ENCODE measurements at regions not wholly inside any gene's neighbourhood (a gene's known extent, or its start where the extent isn't known, plus 50 kb on each side); places are given as distances from the start of the nearest gene placed in this dataset.

DNA sequence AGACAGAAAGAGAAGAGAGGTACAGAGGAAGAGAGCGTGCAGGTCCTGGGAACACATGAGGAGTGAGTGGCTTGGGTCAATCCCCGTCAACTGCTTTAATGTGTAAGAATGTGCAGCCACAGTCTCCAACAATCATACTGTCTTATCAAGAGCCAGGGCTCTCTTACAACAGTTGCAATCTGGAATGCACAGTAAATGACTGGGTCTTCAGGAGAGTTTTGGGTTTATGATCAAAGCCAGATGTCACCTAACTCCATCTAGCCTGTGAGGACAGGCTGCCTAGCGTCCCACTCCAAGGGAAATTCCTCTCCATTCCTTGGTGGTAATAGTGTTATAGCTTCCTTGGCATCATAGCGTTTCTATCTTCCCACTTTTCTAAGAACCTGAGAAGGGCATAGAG, 75.0 kb upstream of the TRIO start:
- Histone ChIP-seq H3K4me1 (ENCODE audit: control insufficient read depth, insufficient read depth, low read length) (no peaks in the 10 kb centered on the region), H3K9me3 (replicated peaks; ENCODE audit: control insufficient read depth, insufficient read depth, low read length) (no peaks in the 10 kb centered on the region), H3K4me2 (ENCODE audit: control insufficient read depth, insufficient read depth) (no peak overlapping the region), H3K27ac (ENCODE audit: control insufficient read depth, insufficient read depth) (no peak overlapping the region), H3K79me2 (ENCODE audit: control insufficient read depth, insufficient read depth, low read length) (no peaks in the 10 kb centered on the region), H2AFZ (ENCODE audit: control insufficient read depth, low read depth, low read length) (no peak overlapping the region), H4K20me1 (ENCODE audit: control insufficient read depth, insufficient read depth) (no peaks in the 10 kb centered on the region), H3K36me3 (ENCODE audit: control insufficient read depth in 2 of 2, insufficient read depth in 2 of 2, low read length in 1 of 2) (no peaks in the 10 kb centered on the region), H3K9ac (ENCODE audit: control insufficient read depth, insufficient read depth, low read length) (no peak overlapping the region), H3K4me3 (no peak overlapping the region), H3K27me3 (replicated peaks in 1 of 2; ENCODE audit: control insufficient read depth in 2 of 2, insufficient read depth in 2 of 2, low read length in 1 of 2) (no peaks in the 10 kb centered on the region; a peak in 3 of 4 replicates)
- 43% methylated on average over 4 of the region's 4 CpGs for WGBS (ENCODE audit: insufficient coverage, insufficient replicate concordance, low lambda C conversion rate, missing lambda C conversion rate)
- in situ Hi-C loops (cut with MboI) (no loop called here), intact Hi-C loops (cut with micrococcal nuclease; ENCODE audit: unreplicated experiment) (no loop called here)
- no TSS peak for BruUV-seq (replicated peaks)
- POLR2A ChIA-PET, result no interaction called here
- no peak for FAIRE-seq
- RAD21 ChIA-PET (ENCODE audit: unreplicated experiment), result no interaction called here
- TF ChIP-seq CHD1 (IDR thresholded peaks at IDR 0.05; ENCODE audit: low read depth, low read length) (no peak), TCF3 (IDR thresholded peaks at IDR 0.05; ENCODE audit: borderline replicate concordance, insufficient read depth, low read depth, low read length) (no peak), E4F1 (IDR thresholded peaks at IDR 0.05; ENCODE audit: borderline replicate concordance, partially characterized antibody) (no peak), MTA3 (IDR thresholded peaks at IDR 0.05; ENCODE audit: borderline replicate concordance, low read length) (no peak), SMAD5 (IDR thresholded peaks at IDR 0.05; ENCODE audit: low read depth) (no peak), ZNF24 (IDR thresholded peaks at IDR 0.05) (no peak), IKZF2 (IDR thresholded peaks at IDR 0.05) (no peak), NFYA (IDR thresholded peaks at IDR 0.05; ENCODE audit: borderline replicate concordance, low read depth, low read length) (no peak), HDGF (IDR thresholded peaks at IDR 0.05) (no peak), MTA2 (IDR thresholded peaks at IDR 0.05; ENCODE audit: low read depth) (no peak), BRCA1 (IDR thresholded peaks at IDR 0.05; ENCODE audit: low read depth, low read length) (no peak), ASH2L (IDR thresholded peaks at IDR 0.05; ENCODE audit: borderline replicate concordance, low read depth) (no peak)
- TF ChIP-seq, protein P1, sequence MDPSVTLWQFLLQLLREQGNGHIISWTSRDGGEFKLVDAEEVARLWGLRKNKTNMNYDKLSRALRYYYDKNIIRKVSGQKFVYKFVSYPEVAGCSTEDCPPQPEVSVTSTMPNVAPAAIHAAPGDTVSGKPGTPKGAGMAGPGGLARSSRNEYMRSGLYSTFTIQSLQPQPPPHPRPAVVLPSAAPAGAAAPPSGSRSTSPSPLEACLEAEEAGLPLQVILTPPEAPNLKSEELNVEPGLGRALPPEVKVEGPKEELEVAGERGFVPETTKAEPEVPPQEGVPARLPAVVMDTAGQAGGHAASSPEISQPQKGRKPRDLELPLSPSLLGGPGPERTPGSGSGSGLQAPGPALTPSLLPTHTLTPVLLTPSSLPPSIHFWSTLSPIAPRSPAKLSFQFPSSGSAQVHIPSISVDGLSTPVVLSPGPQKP (IDR thresholded peaks at IDR 0.05; ENCODE audit: low read depth, low read length), result no peak
- TF ChIP-seq, protein P2, sequence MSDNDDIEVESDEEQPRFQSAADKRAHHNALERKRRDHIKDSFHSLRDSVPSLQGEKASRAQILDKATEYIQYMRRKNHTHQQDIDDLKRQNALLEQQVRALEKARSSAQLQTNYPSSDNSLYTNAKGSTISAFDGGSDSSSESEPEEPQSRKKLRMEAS (IDR thresholded peaks at IDR 0.05; ENCODE audit: low read depth, low read length), result no peak
- no peak for DNase-seq (ENCODE audit: low read depth, low spot score)
- no peak for ATAC-seq
- SMC1A ChIA-PET (ENCODE audit: uncharacterized antibody, unreplicated experiment), result no interaction called here
- CTCF ChIA-PET, result no interaction called here
